ENCODE measurements at regions not wholly inside any gene's neighbourhood (a gene's known extent, or its start where the extent isn't known, plus 50 kb on each side); places are given as distances from the start of the nearest gene placed in this dataset.

GRCh38 chr6:164926686-164927085, 382.7 kb downstream of the C6orf118 start:
- Histone ChIP-seq H3K9me3 (no peaks in the 10 kb centered on the region), H3K4me1 (no peaks in the 10 kb centered on the region), H3K4me3 (ENCODE audit: low read depth, low read length) (no peak overlapping the region), H3K36me3 (no peaks in the 10 kb centered on the region), H3K27me3 (no peaks in the 10 kb centered on the region)
- no peak for TF ChIP-seq CTCF (IDR thresholded peaks at IDR 0.05; ENCODE audit: low read depth, low read length)
- no peak for DNase-seq

- Histone ChIP-seq H3K4me3 (ENCODE audit: low read depth, low read length) (no peak overlapping the region), H3K36me3 (no peaks in the 10 kb centered on the region), H3K9me3 (no peaks in the 10 kb centered on the region), H3K4me1 (no peaks in the 10 kb centered on the region), H3K27me3 (no peaks in the 10 kb centered on the region)
- no peak for TF ChIP-seq CTCF (IDR thresholded peaks at IDR 0.05; ENCODE audit: low read depth, low read length)
- no peak for DNase-seq
These were observed 383.5 kb downstream of the C6orf118 start for GRCh38 chr6:164925681-164926530.

- no peaks in the 10 kb centered on the region for H3K27me3 ChIP-seq
- no peaks in the 10 kb centered on the region for H3K36me3 ChIP-seq
- H3K4me1 ChIP-seq: no peaks in the 10 kb centered on the region
- no peaks in the 10 kb centered on the region for H3K9me3 ChIP-seq
- DNase-seq: no peak
- TF ChIP-seq CTCF (IDR thresholded peaks at IDR 0.05; ENCODE audit: low read depth, low read length): no peak
- H3K4me3 ChIP-seq (ENCODE audit: low read depth, low read length): no peak overlapping the region
These were observed 384.7 kb downstream of the C6orf118 start for GRCh38 chr6:164924674-164925073.

GRCh38 chr6:164917211-164917610, 392.2 kb downstream of the C6orf118 start:
- Histone ChIP-seq H3K36me3 (no peaks in the 10 kb centered on the region), H3K27me3 (no peaks in the 10 kb centered on the region), H3K9me3 (no peaks in the 10 kb centered on the region; the same call in 1 of the 2 replicates), H3K4me3 (ENCODE audit: low read depth, low read length) (no peak overlapping the region), H3K4me1 (no peaks in the 10 kb centered on the region)
- TF ChIP-seq CTCF (IDR thresholded peaks at IDR 0.05; ENCODE audit: low read depth, low read length): no peak
- DNase-seq: no peak

- H3K9me3 ChIP-seq: no peaks in the 10 kb centered on the region; the same call in 1 of the 2 replicates
- no peak for DNase-seq
- TF ChIP-seq CTCF (IDR thresholded peaks at IDR 0.05; ENCODE audit: low read depth, low read length): no peak
- no peak overlapping the region for H3K4me3 ChIP-seq (ENCODE audit: low read depth, low read length)
- H3K4me1 ChIP-seq: no peaks in the 10 kb centered on the region
- H3K36me3 ChIP-seq: no peaks in the 10 kb centered on the region
- H3K27me3 ChIP-seq: no peaks in the 10 kb centered on the region
These were observed 393.3 kb downstream of the C6orf118 start for GRCh38 chr6:164916087-164916486.

GRCh38 chr6:164911873-164912580, 397.4 kb downstream of the C6orf118 start:
- TF ChIP-seq CTCF (IDR thresholded peaks at IDR 0.05; ENCODE audit: low read depth, low read length): no peak
- H3K27me3 ChIP-seq: no peaks in the 10 kb centered on the region
- DNase-seq: no peak
- no peaks in the 10 kb centered on the region for H3K4me1 ChIP-seq
- no peak overlapping the region for H3K4me3 ChIP-seq (ENCODE audit: low read depth, low read length)
- H3K9me3 ChIP-seq: no peaks in the 10 kb centered on the region; the same call in 1 of the 2 replicates
- H3K36me3 ChIP-seq: no peaks in the 10 kb centered on the region
